ENCODE measurements at regions not wholly inside any gene's neighbourhood (a gene's known extent, or its start where the extent isn't known, plus 50 kb on each side); places are given as distances from the start of the nearest gene placed in this dataset.

DNA sequence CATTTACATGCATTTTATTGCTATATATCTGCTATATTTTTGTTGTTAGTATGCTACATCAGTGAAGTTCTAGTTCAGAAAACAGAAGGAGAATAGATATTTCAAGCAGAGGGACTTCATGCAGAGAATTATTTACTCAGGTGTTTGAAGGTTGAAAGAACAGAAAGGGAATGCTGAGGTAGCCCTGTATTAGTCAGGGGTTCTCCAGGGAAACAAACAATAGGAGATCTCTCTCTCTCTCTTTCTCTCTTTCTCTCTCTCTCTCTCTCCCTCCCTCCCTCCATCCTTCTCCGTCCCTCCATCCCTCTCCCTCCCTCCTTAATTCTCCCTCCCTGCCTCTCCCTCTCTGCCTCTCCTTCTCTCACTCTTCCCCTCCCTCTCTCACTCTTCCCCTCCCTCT, 114.3 kb upstream of the TDRD3 start:
- no peak overlapping the region for H3K4me3 ChIP-seq (ENCODE audit: low read length)
- TF ChIP-seq, protein P1, sequence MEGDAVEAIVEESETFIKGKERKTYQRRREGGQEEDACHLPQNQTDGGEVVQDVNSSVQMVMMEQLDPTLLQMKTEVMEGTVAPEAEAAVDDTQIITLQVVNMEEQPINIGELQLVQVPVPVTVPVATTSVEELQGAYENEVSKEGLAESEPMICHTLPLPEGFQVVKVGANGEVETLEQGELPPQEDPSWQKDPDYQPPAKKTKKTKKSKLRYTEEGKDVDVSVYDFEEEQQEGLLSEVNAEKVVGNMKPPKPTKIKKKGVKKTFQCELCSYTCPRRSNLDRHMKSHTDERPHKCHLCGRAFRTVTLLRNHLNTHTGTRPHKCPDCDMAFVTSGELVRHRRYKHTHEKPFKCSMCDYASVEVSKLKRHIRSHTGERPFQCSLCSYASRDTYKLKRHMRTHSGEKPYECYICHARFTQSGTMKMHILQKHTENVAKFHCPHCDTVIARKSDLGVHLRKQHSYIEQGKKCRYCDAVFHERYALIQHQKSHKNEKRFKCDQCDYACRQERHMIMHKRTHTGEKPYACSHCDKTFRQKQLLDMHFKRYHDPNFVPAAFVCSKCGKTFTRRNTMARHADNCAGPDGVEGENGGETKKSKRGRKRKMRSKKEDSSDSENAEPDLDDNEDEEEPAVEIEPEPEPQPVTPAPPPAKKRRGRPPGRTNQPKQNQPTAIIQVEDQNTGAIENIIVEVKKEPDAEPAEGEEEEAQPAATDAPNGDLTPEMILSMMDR (conservative IDR thresholded peaks at IDR 0.05; ENCODE audit: low read depth, low read length) = no peak
- DNase-seq (ENCODE audit: low read depth) = no peak

DNA sequence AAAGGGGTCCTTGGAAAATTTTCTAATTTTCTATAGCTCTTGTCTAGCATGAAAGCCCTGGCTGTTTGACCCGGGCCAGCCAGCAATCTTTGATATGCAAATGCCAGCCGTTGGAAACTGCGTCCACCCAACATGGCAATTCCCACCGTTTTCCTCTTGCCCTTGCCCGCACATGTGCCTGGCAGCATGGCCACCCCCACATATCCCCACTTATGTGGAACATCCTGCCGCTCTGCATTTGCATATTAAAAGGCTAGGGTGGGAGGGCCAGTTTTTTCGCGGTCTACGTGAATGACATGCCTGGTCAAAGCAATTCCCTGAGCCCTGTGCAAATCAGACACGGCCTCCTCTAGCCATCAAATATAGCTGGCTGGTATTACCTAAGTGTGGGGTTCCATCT, 110.3 kb upstream of the TDRD3 start:
- H3K4me3 ChIP-seq (ENCODE audit: low read length) = no peak overlapping the region
- no peak for DNase-seq (ENCODE audit: low read depth)
- TF ChIP-seq, protein P1 (conservative IDR thresholded peaks at IDR 0.05; ENCODE audit: low read depth, low read length) = no peak

DNA sequence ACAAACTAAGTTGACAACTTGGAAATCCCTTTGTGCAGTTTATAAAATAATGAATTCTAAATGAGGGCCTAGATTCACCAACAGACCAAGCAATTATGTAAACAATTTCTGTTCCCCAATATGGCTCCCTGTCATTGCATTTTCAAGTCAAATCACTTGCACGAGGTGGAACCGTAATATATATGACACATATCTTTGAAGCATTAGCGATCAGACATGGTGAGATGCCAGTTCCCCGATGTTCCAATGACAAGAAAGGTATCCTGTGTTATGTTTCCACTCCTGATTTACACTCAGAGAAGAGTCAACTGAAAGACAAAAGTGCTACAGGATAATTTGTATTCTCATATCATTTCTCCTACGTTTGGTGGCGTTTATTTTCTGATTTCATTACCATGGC, 108.5 kb upstream of the TDRD3 start:
- TF ChIP-seq, protein P1 (conservative IDR thresholded peaks at IDR 0.05; ENCODE audit: low read depth, low read length) = no peak
- no peak for DNase-seq (ENCODE audit: low read depth)
- no peak overlapping the region for H3K4me3 ChIP-seq (ENCODE audit: low read length)

DNA sequence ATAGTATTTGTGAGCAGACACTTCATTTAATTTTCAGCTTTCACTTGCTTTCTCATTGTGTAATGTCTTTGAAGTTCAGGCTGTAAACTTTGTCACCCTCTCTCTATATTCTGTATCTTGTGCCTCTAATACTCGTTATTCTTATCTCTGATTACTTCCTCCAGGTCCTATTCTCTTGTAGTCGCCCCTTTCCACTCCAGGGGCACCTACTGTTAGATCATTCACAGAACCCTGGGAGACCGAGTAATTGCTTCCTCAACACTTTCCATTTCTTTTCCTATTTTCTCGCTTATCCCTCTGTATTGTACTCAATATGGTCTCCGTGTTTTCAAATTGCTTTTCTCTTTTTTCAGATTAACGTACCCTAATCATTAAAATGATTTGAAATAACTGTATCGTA, 93.9 kb upstream of the TDRD3 start:
- no peak overlapping the region for H3K4me3 ChIP-seq (ENCODE audit: low read length)
- TF ChIP-seq, protein P1 (conservative IDR thresholded peaks at IDR 0.05; ENCODE audit: low read depth, low read length) = no peak
- no peak for DNase-seq (ENCODE audit: low read depth)

DNA sequence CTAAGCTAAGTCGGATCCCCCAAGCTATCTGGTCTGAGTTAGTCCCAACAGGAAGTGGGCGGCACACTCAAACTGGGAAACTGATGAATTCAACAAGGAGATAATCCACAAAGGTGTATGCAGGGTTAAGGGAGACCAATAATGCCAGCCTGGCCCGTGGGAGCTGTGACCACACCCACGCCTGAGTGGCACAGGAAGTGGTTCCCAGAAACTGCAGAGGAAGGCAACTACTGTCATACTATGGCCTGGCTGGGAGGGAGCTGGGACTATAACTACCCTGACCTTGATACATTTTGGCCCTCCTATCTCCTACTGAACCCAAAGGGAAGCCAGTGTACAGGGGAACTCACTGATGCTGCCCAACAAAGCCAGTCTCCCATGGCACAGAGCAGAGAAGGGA, 85.5 kb upstream of the TDRD3 start:
- no peak for DNase-seq (ENCODE audit: low read depth)
- no peak overlapping the region for H3K4me3 ChIP-seq (ENCODE audit: low read length)
- TF ChIP-seq, protein P1 (conservative IDR thresholded peaks at IDR 0.05; ENCODE audit: low read depth, low read length) = no peak

DNA sequence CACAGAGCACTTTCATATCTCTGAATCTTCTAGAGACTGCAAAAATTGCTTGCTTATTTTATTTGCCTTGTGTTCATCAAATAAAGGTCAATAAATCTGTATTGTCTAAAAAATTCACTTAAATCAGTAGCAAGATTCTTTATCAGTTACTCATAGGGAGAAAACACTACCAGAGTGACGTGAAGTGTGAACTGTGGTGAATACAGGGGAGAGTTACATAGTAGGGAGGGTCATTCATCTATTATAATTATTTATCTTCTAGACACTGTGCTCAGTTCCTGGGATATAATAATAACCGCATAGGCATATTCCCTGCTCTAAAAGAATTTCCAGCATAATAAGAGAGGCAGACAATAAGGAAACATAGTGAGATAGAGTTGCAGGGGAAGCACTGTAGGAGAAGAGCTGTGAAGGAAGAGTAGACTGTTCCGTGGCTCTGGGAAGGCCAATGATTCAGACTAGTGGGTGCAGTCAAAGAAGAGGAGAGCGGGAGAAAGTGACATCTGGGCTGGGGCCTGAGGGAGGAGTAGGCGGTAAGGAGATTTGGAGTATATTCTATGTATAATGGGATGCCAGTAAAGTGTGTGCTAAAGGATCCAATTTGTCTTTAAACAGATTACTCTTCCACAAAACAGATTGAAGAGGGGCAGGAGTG, 84.0 kb upstream of the TDRD3 start:
- TF ChIP-seq, protein P1 (conservative IDR thresholded peaks at IDR 0.05; ENCODE audit: low read depth, low read length) = no peak
- H3K4me3 ChIP-seq (ENCODE audit: low read length) = no peak overlapping the region

DNA sequence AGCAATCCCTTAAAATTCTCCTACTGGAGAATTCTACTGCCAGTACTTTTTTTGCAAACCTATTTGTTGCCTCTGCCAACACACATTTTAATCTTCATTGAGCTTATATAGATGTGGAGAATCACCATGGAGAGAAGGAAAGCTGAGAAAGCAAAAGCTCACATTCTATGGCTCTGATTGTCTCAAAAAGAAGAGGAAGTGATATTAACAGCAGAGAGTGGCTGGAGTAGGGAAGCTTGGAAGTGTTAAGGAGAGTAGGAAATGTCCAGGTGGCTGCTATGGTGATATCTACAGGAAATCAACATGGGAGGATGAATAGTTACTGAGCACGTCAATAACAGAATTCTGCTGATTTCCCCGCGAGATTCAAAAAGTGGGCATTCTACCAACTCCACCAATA, 78.8 kb upstream of the TDRD3 start:
- no peak for DNase-seq (ENCODE audit: low read depth)
- TF ChIP-seq, protein P1 (conservative IDR thresholded peaks at IDR 0.05; ENCODE audit: low read depth, low read length) = no peak
- H3K4me3 ChIP-seq (ENCODE audit: low read length) = no peak overlapping the region

More for the DNA sequence above, 84.0 kb upstream of the TDRD3 start:
- DNase-seq (ENCODE audit: low read depth) = no peak
